ENCODE measurements at regions not wholly inside any gene's neighbourhood (a gene's known extent, or its start where the extent isn't known, plus 50 kb on each side); places are given as distances from the start of the nearest gene placed in this dataset.

- Histone ChIP-seq H3K4me1 (no peaks in the 10 kb centered on the region), H3K27me3 (no peaks in the 10 kb centered on the region), H3K4me3 (no peak overlapping the region), H3K9me3 (no peaks in the 10 kb centered on the region), H3K27ac (no peak overlapping the region), H3K36me3 (no peaks in the 10 kb centered on the region)
- ATAC-seq (ENCODE audit: low FRiP score in 2 of 2) (no peak), DNase-seq (no peak)
- 22 to 38% methylated on average over 1 of the region's 1 CpG for WGBS, 2 donors
- TF ChIP-seq EP300 (IDR thresholded peaks at IDR 0.05) (no peak), POLR2A (IDR thresholded peaks at IDR 0.05) (no peak), CTCF (IDR thresholded peaks at IDR 0.05) (no peak), POLR2AphosphoS5 (IDR thresholded peaks at IDR 0.05) (no peak)
Measured at GRCh38 chrX:138020941-138021340, 455.0 kb downstream of the ZIC3 start.

DNA sequence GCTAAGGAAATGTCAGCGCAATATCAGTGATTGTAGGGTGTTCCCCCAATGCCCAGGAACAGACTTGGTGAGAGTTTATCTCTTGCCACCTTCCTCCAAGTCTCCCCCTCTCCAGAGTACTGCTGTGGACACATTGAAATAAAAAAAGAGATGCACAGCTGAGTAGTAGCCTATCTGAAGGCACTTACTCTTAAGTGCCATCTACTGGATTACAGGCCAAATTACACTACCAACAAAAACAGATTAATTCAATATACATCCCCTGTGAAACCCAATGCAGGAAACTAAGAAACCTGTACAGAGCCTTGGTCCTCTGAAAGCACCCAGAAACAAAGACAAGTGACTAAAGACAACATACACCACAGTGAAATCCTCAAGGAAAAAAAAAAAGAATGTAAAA lies 460.3 kb downstream of the ZIC3 start:
- Histone ChIP-seq H3K4me3 (no peak overlapping the region), H3K4me1 (no peaks in the 10 kb centered on the region), H3K27ac (no peak overlapping the region), H3K27me3 (no peaks in the 10 kb centered on the region), H3K36me3 (no peaks in the 10 kb centered on the region), H3K9me3 (no peaks in the 10 kb centered on the region)
- ATAC-seq (ENCODE audit: low FRiP score in 2 of 2) (peak in 1 of 2 donors; percentile 37), DNase-seq (no peak)
- 67 to 100% methylated on average over 1 of the region's 1 CpG for WGBS, 2 donors
- TF ChIP-seq EP300 (IDR thresholded peaks at IDR 0.05) (no peak), CTCF (IDR thresholded peaks at IDR 0.05) (peak in 4 of 6 experiments; percentile 10 to 18 (median 14)), POLR2A (IDR thresholded peaks at IDR 0.05) (no peak), POLR2AphosphoS5 (IDR thresholded peaks at IDR 0.05) (no peak)

GRCh38 chrX:138031715-138032114 lies 465.8 kb downstream of the ZIC3 start:
- Histone ChIP-seq H3K27ac (no peak overlapping the region), H3K4me3 (no peak overlapping the region), H3K27me3 (no peaks in the 10 kb centered on the region), H3K36me3 (no peaks in the 10 kb centered on the region), H3K9me3 (no peaks in the 10 kb centered on the region), H3K4me1 (no peaks in the 10 kb centered on the region)
- ATAC-seq (ENCODE audit: low FRiP score in 2 of 2) (no peak), DNase-seq (no peak)
- TF ChIP-seq CTCF (IDR thresholded peaks at IDR 0.05) (no peak), POLR2A (IDR thresholded peaks at IDR 0.05) (no peak), POLR2AphosphoS5 (IDR thresholded peaks at IDR 0.05) (no peak)

- DNase-seq, result no peak
- H3K9me3 ChIP-seq, result no peaks in the 10 kb centered on the region
- no peaks in the 10 kb centered on the region for H3K27me3 ChIP-seq
- no peaks in the 10 kb centered on the region for H3K36me3 ChIP-seq
- H3K4me1 ChIP-seq, result no peaks in the 10 kb centered on the region
- no peak for TF ChIP-seq POLR2A (IDR thresholded peaks at IDR 0.05)
- TF ChIP-seq CTCF (IDR thresholded peaks at IDR 0.05), result no peak
- no peak for TF ChIP-seq POLR2AphosphoS5 (IDR thresholded peaks at IDR 0.05)
- no peak for TF ChIP-seq EP300 (IDR thresholded peaks at IDR 0.05)
- ATAC-seq (ENCODE audit: low FRiP score in 2 of 2), result no peak
- H3K27ac ChIP-seq, result no peak overlapping the region
- no peak overlapping the region for H3K4me3 ChIP-seq
- WGBS, 2 donors, result 34% methylated on average over 1 of the region's 1 CpG
Measured at GRCh38 chrX:138034136-138034535, 468.2 kb downstream of the ZIC3 start.

DNA sequence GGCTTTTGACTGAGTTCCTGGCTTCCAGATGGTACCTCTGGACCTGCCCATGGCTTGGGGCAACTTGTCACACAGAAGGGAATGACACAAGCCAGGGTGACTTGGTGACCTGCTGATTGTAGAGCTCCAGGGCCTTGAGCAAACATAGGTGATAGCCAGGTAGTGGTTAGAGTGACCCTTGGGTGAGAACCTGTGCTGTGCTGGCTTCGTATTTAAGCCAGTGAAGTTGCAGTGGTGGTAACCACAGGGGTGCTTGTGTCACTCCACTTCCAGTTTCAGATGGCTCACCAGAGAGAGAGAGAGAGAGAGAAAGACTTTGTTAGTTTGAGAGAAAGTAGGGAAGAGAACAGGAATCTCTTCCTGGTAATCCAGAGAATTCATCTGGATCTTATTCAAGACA lies 471.6 kb downstream of the ZIC3 start:
- no peak overlapping the region for H3K27ac ChIP-seq
- no peaks in the 10 kb centered on the region for H3K36me3 ChIP-seq
- no peak for DNase-seq
- WGBS, 2 donors, result 65 to 80% methylated on average over 1 of the region's 1 CpG
- ATAC-seq (ENCODE audit: low FRiP score in 2 of 2), result no peak
- H3K4me1 ChIP-seq, result no peaks in the 10 kb centered on the region
- no peak overlapping the region for H3K4me3 ChIP-seq
- H3K27me3 ChIP-seq, result no peaks in the 10 kb centered on the region
- TF ChIP-seq POLR2AphosphoS5 (IDR thresholded peaks at IDR 0.05), result no peak
- TF ChIP-seq POLR2A (IDR thresholded peaks at IDR 0.05), result no peak
- TF ChIP-seq EP300 (IDR thresholded peaks at IDR 0.05), result no peak
- no peak for TF ChIP-seq CTCF (IDR thresholded peaks at IDR 0.05)
- no peaks in the 10 kb centered on the region for H3K9me3 ChIP-seq
